Upper lobe of right lung (tissue), 1 donor: ENCODE measurements at regions not wholly inside any gene's neighbourhood (a gene's known extent, or its start where the extent isn't known, plus 50 kb on each side); places are given as distances from the start of the nearest gene placed in this dataset.

ENCODE experiments used
- ATAC-seq: fragments of 200-7000 bp; cut with Tn5 transposase; one replicate; pipeline ENCODE4 v1.9.1; 2020; ENCODE audit warnings: mild to moderate bottlenecking, moderate library complexity
- DNase-seq: peaks from one replicate; pipeline ENCODE4 v3.0.0-alpha.2; 2020
- H3K27ac ChIP-seq: fragments of 200-600 bp; one replicate; pipeline ENCODE4 v1.8.0; 2022
- H3K27me3 ChIP-seq: fragments of 200-600 bp; one replicate; pipeline ENCODE4 v1.8.0; 2022; ENCODE audit warnings: mild to moderate bottlenecking
- H3K36me3 ChIP-seq: fragments of 200-600 bp; one replicate; pipeline ENCODE4 v1.8.0; 2022
- H3K4me1 ChIP-seq: fragments of 200-600 bp; one replicate; pipeline ENCODE4 v1.8.0; 2022
- H3K4me3 ChIP-seq: fragments of 200-600 bp; one replicate; pipeline ENCODE4 v1.8.0; 2022; ENCODE audit warnings: mild to moderate bottlenecking
- H3K9me3 ChIP-seq: fragments of 200-600 bp; one replicate; pipeline ENCODE4 v1.8.0; 2022
- intact Hi-C: fragments of 100-400 bp; cut with DNase I; formaldehyde crosslinking; loops from one replicate; pipeline ENCODE4 v1.11.0; 2022
- TF ChIP-seq, protein P1 (sequence below): fragments of 200-600 bp; IDR thresholded peaks from one replicate; pipeline ENCODE4 v1.8.0; 2022; ENCODE audit warnings: antibody characterized with exemption
- donor health status: DM: no; HTN: yes; CAD: no; lungs with severe emphysema.

GRCh38 chr18:56197241-56197859 lies 441.0 kb downstream of the TXNL1 start:
- H3K9me3 ChIP-seq, result no peaks in the 10 kb centered on the region
- H3K27ac ChIP-seq, result no peak overlapping the region
- ATAC-seq, result no peak
- intact Hi-C loops, result no loop called here
- H3K4me1 ChIP-seq, result no peaks in the 10 kb centered on the region
- no peak overlapping the region for H3K4me3 ChIP-seq
- H3K27me3 ChIP-seq, result no peaks in the 10 kb centered on the region
- TF ChIP-seq, protein P1, sequence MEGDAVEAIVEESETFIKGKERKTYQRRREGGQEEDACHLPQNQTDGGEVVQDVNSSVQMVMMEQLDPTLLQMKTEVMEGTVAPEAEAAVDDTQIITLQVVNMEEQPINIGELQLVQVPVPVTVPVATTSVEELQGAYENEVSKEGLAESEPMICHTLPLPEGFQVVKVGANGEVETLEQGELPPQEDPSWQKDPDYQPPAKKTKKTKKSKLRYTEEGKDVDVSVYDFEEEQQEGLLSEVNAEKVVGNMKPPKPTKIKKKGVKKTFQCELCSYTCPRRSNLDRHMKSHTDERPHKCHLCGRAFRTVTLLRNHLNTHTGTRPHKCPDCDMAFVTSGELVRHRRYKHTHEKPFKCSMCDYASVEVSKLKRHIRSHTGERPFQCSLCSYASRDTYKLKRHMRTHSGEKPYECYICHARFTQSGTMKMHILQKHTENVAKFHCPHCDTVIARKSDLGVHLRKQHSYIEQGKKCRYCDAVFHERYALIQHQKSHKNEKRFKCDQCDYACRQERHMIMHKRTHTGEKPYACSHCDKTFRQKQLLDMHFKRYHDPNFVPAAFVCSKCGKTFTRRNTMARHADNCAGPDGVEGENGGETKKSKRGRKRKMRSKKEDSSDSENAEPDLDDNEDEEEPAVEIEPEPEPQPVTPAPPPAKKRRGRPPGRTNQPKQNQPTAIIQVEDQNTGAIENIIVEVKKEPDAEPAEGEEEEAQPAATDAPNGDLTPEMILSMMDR, result no peak
- no peak for DNase-seq
- H3K36me3 ChIP-seq, result no peaks in the 10 kb centered on the region

GRCh38 chr18:56196495-56197225 lies 441.7 kb downstream of the TXNL1 start:
- DNase-seq, result no peak
- Histone ChIP-seq H3K4me1 (no peaks in the 10 kb centered on the region), H3K36me3 (no peaks in the 10 kb centered on the region), H3K27me3 (no peaks in the 10 kb centered on the region), H3K4me3 (no peak overlapping the region), H3K27ac (no peak overlapping the region), H3K9me3 (no peaks in the 10 kb centered on the region)
- TF ChIP-seq, protein P1, result no peak
- ATAC-seq, result no peak
- intact Hi-C loops, result no loop called here

- H3K9me3 ChIP-seq, result no peaks in the 10 kb centered on the region
- no peaks in the 10 kb centered on the region for H3K36me3 ChIP-seq
- H3K27ac ChIP-seq, result no peak overlapping the region
- no peak overlapping the region for H3K4me3 ChIP-seq
- TF ChIP-seq, protein P1, result no peak
- DNase-seq, result no peak
- ATAC-seq, result no peak
- no peaks in the 10 kb centered on the region for H3K4me1 ChIP-seq
- no peaks in the 10 kb centered on the region for H3K27me3 ChIP-seq
- intact Hi-C loops, result no loop called here
These were observed 447.1 kb downstream of the TXNL1 start for GRCh38 chr18:56191334-56191733.

GRCh38 chr18:56189615-56190014 lies 448.8 kb downstream of the TXNL1 start:
- TF ChIP-seq, protein P1, result no peak
- H3K4me3 ChIP-seq, result no peak overlapping the region

DNA sequence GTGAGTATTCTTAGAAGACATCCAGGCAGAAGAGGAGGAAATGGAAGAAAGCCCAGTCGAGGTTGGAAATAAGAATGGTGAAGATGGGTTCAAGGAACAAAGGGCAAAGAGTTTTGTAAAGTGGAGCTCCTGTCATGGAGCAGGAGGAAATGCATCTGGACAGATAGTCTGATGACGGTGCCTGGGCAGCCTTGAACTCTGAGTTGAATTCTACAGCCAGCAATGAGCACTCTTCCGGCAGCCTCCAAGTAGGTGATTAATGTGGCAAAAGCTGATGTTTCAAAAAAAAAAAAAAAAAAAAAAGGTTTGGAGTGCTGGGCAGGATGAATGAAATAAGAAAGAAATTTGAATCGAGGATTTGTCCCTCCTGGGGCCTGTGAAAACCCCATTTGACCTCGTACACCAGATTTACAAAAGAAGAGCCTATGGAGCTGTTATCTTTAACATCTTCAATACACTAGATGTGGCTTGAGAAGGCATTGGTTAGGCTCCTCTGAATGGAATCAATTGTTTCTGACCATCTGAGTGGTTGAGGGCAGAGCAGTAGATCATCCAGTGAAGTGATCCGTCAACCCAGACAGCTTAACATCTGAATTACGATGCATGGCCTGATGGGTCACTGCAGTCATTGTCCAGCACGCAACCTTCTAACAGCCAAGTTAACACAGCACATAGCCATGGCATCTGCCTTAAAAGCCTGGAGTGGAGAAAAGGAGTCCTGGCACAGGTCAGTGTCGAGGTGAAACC lies 449.7 kb downstream of the TXNL1 start:
- intact Hi-C loops, result no loop called here

More at GRCh38 chr18:56189615-56190014, 448.8 kb downstream of the TXNL1 start:
- ATAC-seq (no peak), DNase-seq (no peak)
- no peaks in the 10 kb centered on the region for H3K27me3 ChIP-seq
- intact Hi-C loops, result no loop called here
- no peaks in the 10 kb centered on the region for H3K4me1 ChIP-seq
- no peaks in the 10 kb centered on the region for H3K9me3 ChIP-seq
- no peaks in the 10 kb centered on the region for H3K36me3 ChIP-seq
- no peak overlapping the region for H3K27ac ChIP-seq

More for the DNA sequence above, 449.7 kb downstream of the TXNL1 start:
- ATAC-seq (no peak), DNase-seq (no peak)
- Histone ChIP-seq H3K4me1 (no peaks in the 10 kb centered on the region), H3K36me3 (no peaks in the 10 kb centered on the region), H3K27me3 (no peaks in the 10 kb centered on the region), H3K9me3 (no peaks in the 10 kb centered on the region), H3K27ac (no peak overlapping the region), H3K4me3 (no peak overlapping the region)
- TF ChIP-seq, protein P1, result no peak
